ENCODE measurements at regions not wholly inside any gene's neighbourhood (a gene's known extent, or its start where the extent isn't known, plus 50 kb on each side); places are given as distances from the start of the nearest gene placed in this dataset.

DNA sequence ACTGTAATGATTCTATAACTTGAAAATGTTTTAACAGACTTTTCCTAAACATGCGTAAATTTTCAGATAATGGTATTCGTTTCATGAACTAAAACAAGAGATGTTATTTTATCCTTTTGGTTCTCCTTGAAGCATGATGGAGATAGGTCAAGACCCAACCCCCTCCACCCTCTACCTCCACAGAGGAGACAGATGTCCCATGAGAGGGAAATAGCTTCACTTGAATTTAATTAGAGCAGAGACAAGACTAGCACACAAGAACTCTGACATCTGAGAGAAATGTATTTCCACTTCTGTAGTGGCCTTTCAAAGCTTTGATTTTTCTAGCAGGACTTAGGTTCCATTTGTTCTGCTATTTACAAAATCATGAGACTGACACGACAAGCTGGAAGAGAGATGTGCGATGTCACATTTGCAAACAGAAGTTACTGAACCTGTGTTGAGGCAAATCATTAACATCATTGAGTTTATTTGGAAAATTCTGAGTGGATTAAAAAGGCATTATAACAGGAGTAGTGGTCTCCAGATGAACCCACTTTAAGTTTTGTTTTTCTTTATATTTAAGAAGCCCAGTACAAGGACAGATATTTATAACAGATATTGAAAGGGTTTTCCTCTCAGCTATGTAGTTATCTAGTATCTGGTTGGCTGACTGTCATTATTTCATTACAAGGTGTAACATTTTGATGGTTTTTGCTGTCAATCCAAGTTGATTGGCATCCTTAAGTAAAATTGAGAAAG is 276.2 kb downstream of the ASXL3 start:
- Histone ChIP-seq H3K36me3 (ENCODE audit: control insufficient read depth in 2 of 2, extremely low read depth in 1 of 2, insufficient read depth in 2 of 2, low read length in 2 of 2) (no peaks in the 10 kb centered on the region), H3K4me1 (ENCODE audit: control insufficient read depth, extremely low read depth, insufficient read depth, low read length) (no peaks in the 10 kb centered on the region), H2AFZ (ENCODE audit: low read depth, low read length) (no peak overlapping the region), H3K4me3 (replicated peaks in 1 of 3; ENCODE audit: insufficient read depth in 1 of 3, low read depth in 1 of 3, low read length in 3 of 3) (no peak overlapping the region), H3K9ac (replicated peaks; ENCODE audit: extremely low read depth, insufficient read depth, low read length) (no peak overlapping the region), H3K9me3 (replicated peaks; ENCODE audit: control insufficient read depth, insufficient read depth, low read length) (no peaks in the 10 kb centered on the region), H3K9me1 (replicated peaks; ENCODE audit: control insufficient read depth, extremely low read depth, insufficient read depth, low read length) (no peaks in the 10 kb centered on the region), H3K27ac (ENCODE audit: insufficient read depth, low read depth, low read length) (no peak overlapping the region), H3K27me3 (ENCODE audit: control insufficient read depth in 2 of 2, insufficient read depth in 2 of 2, low read length in 2 of 2) (no peaks in the 10 kb centered on the region), H3K4me2 (ENCODE audit: insufficient read depth, low read length) (no peak overlapping the region), H3K79me2 (ENCODE audit: control insufficient read depth, insufficient read depth, low read length) (no peaks in the 10 kb centered on the region), H4K20me1 (replicated peaks; ENCODE audit: control insufficient read depth, extremely low read depth, insufficient read depth, low read length) (no peaks in the 10 kb centered on the region)
- no peak for FAIRE-seq
- intact Hi-C loops (cut with micrococcal nuclease) (no loop called here), dilution Hi-C loops (cut with MboI; ENCODE audit: extremely low pct_ligation_motif_present, low sequenced_read_pairs) (no loop called here)
- DNase-seq (ENCODE audit: low read depth, low spot score) = no peak
- TF ChIP-seq POLR2AphosphoS5 (IDR thresholded peaks at IDR 0.05; ENCODE audit: insufficient read depth, low read depth, low read length) (no peak), GATA2 (IDR thresholded peaks at IDR 0.05; ENCODE audit: insufficient read depth, insufficient read length, low read depth, low read length) (no peak), EZH2 (IDR thresholded peaks at IDR 0.05; ENCODE audit: borderline replicate concordance, low read depth, low read length, severe bottlenecking) (no peak), JUN (IDR thresholded peaks at IDR 0.05; ENCODE audit: borderline replicate concordance, insufficient read depth, insufficient read length, low read depth) (no peak), MAX (IDR thresholded peaks at IDR 0.05; ENCODE audit: insufficient read depth, insufficient read length) (no peak), FOS (IDR thresholded peaks at IDR 0.05; ENCODE audit: borderline replicate concordance, insufficient read depth, low read length) (no peak), POLR2A (IDR thresholded peaks at IDR 0.05; ENCODE audit: low read depth, low read length) (no peak), MYC (IDR thresholded peaks at IDR 0.05; ENCODE audit: low read depth, low read length) (no peak)
- TF ChIP-seq, protein P1, sequence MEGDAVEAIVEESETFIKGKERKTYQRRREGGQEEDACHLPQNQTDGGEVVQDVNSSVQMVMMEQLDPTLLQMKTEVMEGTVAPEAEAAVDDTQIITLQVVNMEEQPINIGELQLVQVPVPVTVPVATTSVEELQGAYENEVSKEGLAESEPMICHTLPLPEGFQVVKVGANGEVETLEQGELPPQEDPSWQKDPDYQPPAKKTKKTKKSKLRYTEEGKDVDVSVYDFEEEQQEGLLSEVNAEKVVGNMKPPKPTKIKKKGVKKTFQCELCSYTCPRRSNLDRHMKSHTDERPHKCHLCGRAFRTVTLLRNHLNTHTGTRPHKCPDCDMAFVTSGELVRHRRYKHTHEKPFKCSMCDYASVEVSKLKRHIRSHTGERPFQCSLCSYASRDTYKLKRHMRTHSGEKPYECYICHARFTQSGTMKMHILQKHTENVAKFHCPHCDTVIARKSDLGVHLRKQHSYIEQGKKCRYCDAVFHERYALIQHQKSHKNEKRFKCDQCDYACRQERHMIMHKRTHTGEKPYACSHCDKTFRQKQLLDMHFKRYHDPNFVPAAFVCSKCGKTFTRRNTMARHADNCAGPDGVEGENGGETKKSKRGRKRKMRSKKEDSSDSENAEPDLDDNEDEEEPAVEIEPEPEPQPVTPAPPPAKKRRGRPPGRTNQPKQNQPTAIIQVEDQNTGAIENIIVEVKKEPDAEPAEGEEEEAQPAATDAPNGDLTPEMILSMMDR (IDR thresholded peaks at IDR 0.05; ENCODE audit: extremely low read depth in 1 of 2, insufficient read depth in 1 of 2, low read depth in 1 of 2, low read length in 2 of 2) = no peak
- ChIA-PET POLR2A (no interaction called here), CTCF (interaction anchor here (1.2 kb wide), 1 partner anchor 14 kb away, joined by 3 read pairs; no protein-coding TSS in a partner anchor)
- no TSS peak for BruUV-seq (replicated peaks)

Data from endothelial cell of umbilical vein (primary cell).